WTC11 (cell line): ENCODE measurements at regions not wholly inside any gene's neighbourhood (a gene's known extent, or its start where the extent isn't known, plus 50 kb on each side); places are given as distances from the start of the nearest gene placed in this dataset.

ENCODE experiments used
- ATAC-seq: fragments of 200-7000 bp; cut with Tn5 transposase; 2 replicates; pipeline ENCODE4 v1.10.0; 2021; ENCODE audit warnings: mild to moderate bottlenecking, moderate library complexity
- CTCF ChIA-PET: fragments of 300-600 bp; sonication (Branson Sonifier 250); formaldehyde crosslinking; loops from one replicate; lab custom pipeline; 2021; ENCODE audit warnings: antibody characterized with exemption; lab: Charles Lee
- POLR2A ChIA-PET: fragments of 350-600 bp; sonication (Branson Sonifier 250); formaldehyde crosslinking; loops from one replicate; lab custom pipeline; 2021; ENCODE audit warnings: antibody characterized with exemption; lab: Charles Lee
- DNase-seq: peaks from one replicate; pipeline ENCODE4 v3.0.0; 2021; ENCODE audit warnings: low spot score
- H3K27ac Mint-ChIP-seq: 2 replicates; pipeline ENCODE4 v1.8.0; 2021; ENCODE audit warnings: mixed read lengths
- H3K27me3 Mint-ChIP-seq: 2 replicates; pipeline ENCODE4 v1.8.0; 2021; ENCODE audit warnings: low read depth, mild to moderate bottlenecking, moderate library complexity, mixed read lengths
- H3K36me3 Mint-ChIP-seq: 2 replicates; pipeline ENCODE4 v1.8.0; 2021; ENCODE audit warnings: mixed read lengths
- H3K4me1 Mint-ChIP-seq: 2 replicates; pipeline ENCODE4 v1.8.0; 2022; ENCODE audit warnings: mixed read lengths
- H3K4me3 Mint-ChIP-seq: 2 replicates; pipeline ENCODE4 v1.8.0; 2021; ENCODE audit warnings: mild to moderate bottlenecking, moderate library complexity, mixed read lengths
- H3K9me3 Mint-ChIP-seq: 2 replicates; pipeline ENCODE4 v1.8.0; 2021; ENCODE audit warnings: mixed read lengths
- ATF1 ChIP-seq: sonication (generic); formaldehyde crosslinking; IDR thresholded peaks from 2 replicates; pipeline ENCODE4 v1.8.1; 2023; ENCODE audit warnings: mild to moderate bottlenecking, moderate library complexity, missing genetic modification reagents
- ERG ChIP-seq: fragments of 250-450 bp; sonication (Bioruptor Pico); IDR thresholded peaks from 2 replicates; pipeline ENCODE4 v1.8.0; 2021; ENCODE audit warnings: mild to moderate bottlenecking
- ESRRA ChIP-seq: sonication (generic); formaldehyde crosslinking; IDR thresholded peaks from 2 replicates; pipeline ENCODE4 v1.8.1; 2022; ENCODE audit warnings: mild to moderate bottlenecking, missing genetic modification reagents, borderline replicate concordance
- ETV6 ChIP-seq: sonication (generic); formaldehyde crosslinking; IDR thresholded peaks from 2 replicates; pipeline ENCODE4 v1.8.1; 2022; ENCODE audit warnings: mild to moderate bottlenecking, missing genetic modification reagents
- FOXJ3 ChIP-seq: sonication (generic); formaldehyde crosslinking; IDR thresholded peaks from 2 replicates; pipeline ENCODE4 v1.9.0; 2021; ENCODE audit warnings: missing genetic modification reagents, mild to moderate bottlenecking, borderline replicate concordance
- MXD4 ChIP-seq: fragments of 250-450 bp; sonication (Bioruptor Pico); IDR thresholded peaks from 2 replicates; pipeline ENCODE4 v1.8.0; 2021; ENCODE audit warnings: mild to moderate bottlenecking, moderate library complexity, borderline replicate concordance
- MYBL2 ChIP-seq: sonication (generic); formaldehyde crosslinking; IDR thresholded peaks from 2 replicates; pipeline ENCODE4 v1.8.1; 2023; ENCODE audit warnings: mild to moderate bottlenecking, moderate library complexity, missing genetic modification reagents
- NFATC4 ChIP-seq: fragments of 250-450 bp; sonication (Bioruptor Pico); IDR thresholded peaks from 2 replicates; pipeline ENCODE4 v1.9.0; 2021; ENCODE audit warnings: mild to moderate bottlenecking
- NFE2L1 ChIP-seq: sonication (generic); formaldehyde crosslinking; IDR thresholded peaks from 2 replicates; pipeline ENCODE4 v1.8.1; 2023; ENCODE audit warnings: missing genetic modification reagents
- NR3C1 ChIP-seq: sonication (generic); formaldehyde crosslinking; conservative IDR thresholded peaks from 2 replicates; pipeline ENCODE4 v1.8.1; 2023; ENCODE audit warnings: low read depth, mild to moderate bottlenecking, missing genetic modification reagents
- OVOL2 ChIP-seq: fragments of 250-450 bp; sonication (Bioruptor Pico); IDR thresholded peaks from 2 replicates; pipeline ENCODE4 v1.9.0; 2021; ENCODE audit warnings: mild to moderate bottlenecking, borderline replicate concordance
- RORB ChIP-seq: fragments of 250-450 bp; sonication (Bioruptor Pico); IDR thresholded peaks from 2 replicates; pipeline ENCODE4 v1.9.0; 2021; ENCODE audit warnings: mild to moderate bottlenecking
- SOX15 ChIP-seq: fragments of 250-450 bp; sonication (Bioruptor Pico); IDR thresholded peaks from 2 replicates; pipeline ENCODE4 v1.9.0; 2021; ENCODE audit warnings: mild to moderate bottlenecking
- STAT6 ChIP-seq: sonication (generic); formaldehyde crosslinking; conservative IDR thresholded peaks from 2 replicates; pipeline ENCODE4 v1.8.1; 2023; ENCODE audit warnings: mild to moderate bottlenecking, low read depth, missing genetic modification reagents, moderate library complexity
- TEAD1 ChIP-seq: sonication (generic); formaldehyde crosslinking; IDR thresholded peaks from 2 replicates; pipeline ENCODE4 v1.8.0; 2022; ENCODE audit warnings: mild to moderate bottlenecking, missing genetic modification reagents
- TEAD4 ChIP-seq: sonication (generic); formaldehyde crosslinking; IDR thresholded peaks from 2 replicates; pipeline ENCODE4 v1.8.0; 2022; ENCODE audit warnings: mild to moderate bottlenecking, missing genetic modification reagents
- USF2 ChIP-seq: sonication (generic); formaldehyde crosslinking; IDR thresholded peaks from 2 replicates; pipeline ENCODE4 v1.8.1; 2023; ENCODE audit warnings: mild to moderate bottlenecking, missing genetic modification reagents, moderate library complexity
- ZNF138 ChIP-seq: sonication (generic); formaldehyde crosslinking; conservative IDR thresholded peaks from 2 replicates; pipeline ENCODE4 v1.8.1; 2022; ENCODE audit warnings: mild to moderate bottlenecking, moderate library complexity, missing genetic modification reagents
- ZNF396 ChIP-seq: fragments of 250-450 bp; sonication (Bioruptor Pico); IDR thresholded peaks from 2 replicates; pipeline ENCODE4 v1.8.0; 2021; ENCODE audit warnings: mild to moderate bottlenecking, moderate library complexity, borderline replicate concordance
- ZNF512 ChIP-seq: sonication (generic); formaldehyde crosslinking; IDR thresholded peaks from 2 replicates; pipeline ENCODE4 v1.8.1; 2022; ENCODE audit warnings: missing genetic modification reagents, borderline replicate concordance
- TF ChIP-seq, protein P1 (sequence below): sonication (generic); formaldehyde crosslinking; IDR thresholded peaks from 2 replicates; pipeline ENCODE4 v1.8.0; 2022; ENCODE audit warnings: mild to moderate bottlenecking, missing genetic modification reagents
- TF ChIP-seq, protein P2 (sequence below): fragments of 250-450 bp; sonication (Bioruptor Pico); IDR thresholded peaks from 2 replicates; pipeline ENCODE4 v1.9.0; 2021; ENCODE audit warnings: mild to moderate bottlenecking
- TF ChIP-seq, protein P3 (sequence below): fragments of 250-450 bp; sonication (Bioruptor Pico); IDR thresholded peaks from 2 replicates; pipeline ENCODE4 v1.9.0; 2021; ENCODE audit warnings: mild to moderate bottlenecking
- TF ChIP-seq, protein P4 (sequence below): sonication (generic); formaldehyde crosslinking; IDR thresholded peaks from 2 replicates; pipeline ENCODE4 v1.8.1; 2022; ENCODE audit warnings: low read depth, mild to moderate bottlenecking, moderate library complexity, missing genetic modification reagents, borderline replicate concordance

DNA sequence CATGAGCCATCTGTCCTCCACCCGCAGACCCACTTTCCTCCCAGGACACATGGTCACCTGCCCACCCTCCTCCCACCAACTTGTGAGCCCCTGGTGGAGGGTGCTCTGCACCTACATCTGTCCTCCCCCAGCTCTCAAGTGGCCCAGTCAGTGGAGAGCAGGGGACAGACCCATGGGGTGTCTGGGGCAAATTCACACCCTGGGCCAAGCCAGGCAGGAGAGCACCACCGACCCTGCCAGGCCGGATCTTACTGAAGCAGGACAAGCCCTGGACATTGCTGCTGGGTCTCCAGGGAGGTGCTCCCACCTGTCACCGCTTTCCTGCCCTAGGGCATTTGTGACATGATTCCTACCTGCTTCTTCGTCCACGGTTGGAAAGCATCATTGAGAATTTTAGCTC is 221.6 kb downstream of the TUBA3C start:
- Mint-ChIP-seq H3K4me1 (no peaks in the 10 kb centered on the region), H3K27ac (no peak overlapping the region), H3K36me3 (peaks cover 71% of the 10 kb centered on the region), H3K9me3 (peaks cover 67% of the 10 kb centered on the region), H3K4me3 (no peak overlapping the region)
- ChIA-PET CTCF (no interaction called here), POLR2A (no interaction called here)
- ATAC-seq: no peak
- DNase-seq: no peak
- no peak for TF ChIP-seq MXD4 (CRISPR knock-in tag)
- TF ChIP-seq, protein P1, sequence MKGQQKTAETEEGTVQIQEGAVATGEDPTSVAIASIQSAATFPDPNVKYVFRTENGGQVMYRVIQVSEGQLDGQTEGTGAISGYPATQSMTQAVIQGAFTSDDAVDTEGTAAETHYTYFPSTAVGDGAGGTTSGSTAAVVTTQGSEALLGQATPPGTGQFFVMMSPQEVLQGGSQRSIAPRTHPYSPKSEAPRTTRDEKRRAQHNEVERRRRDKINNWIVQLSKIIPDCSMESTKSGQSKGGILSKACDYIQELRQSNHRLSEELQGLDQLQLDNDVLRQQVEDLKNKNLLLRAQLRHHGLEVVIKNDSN: no peak
- no peak for TF ChIP-seq STAT6 (CRISPR knock-in tag)
- no peak for TF ChIP-seq NFATC4 (CRISPR knock-in tag)
- TF ChIP-seq ESRRA (CRISPR knock-in tag): no peak
- TF ChIP-seq, protein P2, sequence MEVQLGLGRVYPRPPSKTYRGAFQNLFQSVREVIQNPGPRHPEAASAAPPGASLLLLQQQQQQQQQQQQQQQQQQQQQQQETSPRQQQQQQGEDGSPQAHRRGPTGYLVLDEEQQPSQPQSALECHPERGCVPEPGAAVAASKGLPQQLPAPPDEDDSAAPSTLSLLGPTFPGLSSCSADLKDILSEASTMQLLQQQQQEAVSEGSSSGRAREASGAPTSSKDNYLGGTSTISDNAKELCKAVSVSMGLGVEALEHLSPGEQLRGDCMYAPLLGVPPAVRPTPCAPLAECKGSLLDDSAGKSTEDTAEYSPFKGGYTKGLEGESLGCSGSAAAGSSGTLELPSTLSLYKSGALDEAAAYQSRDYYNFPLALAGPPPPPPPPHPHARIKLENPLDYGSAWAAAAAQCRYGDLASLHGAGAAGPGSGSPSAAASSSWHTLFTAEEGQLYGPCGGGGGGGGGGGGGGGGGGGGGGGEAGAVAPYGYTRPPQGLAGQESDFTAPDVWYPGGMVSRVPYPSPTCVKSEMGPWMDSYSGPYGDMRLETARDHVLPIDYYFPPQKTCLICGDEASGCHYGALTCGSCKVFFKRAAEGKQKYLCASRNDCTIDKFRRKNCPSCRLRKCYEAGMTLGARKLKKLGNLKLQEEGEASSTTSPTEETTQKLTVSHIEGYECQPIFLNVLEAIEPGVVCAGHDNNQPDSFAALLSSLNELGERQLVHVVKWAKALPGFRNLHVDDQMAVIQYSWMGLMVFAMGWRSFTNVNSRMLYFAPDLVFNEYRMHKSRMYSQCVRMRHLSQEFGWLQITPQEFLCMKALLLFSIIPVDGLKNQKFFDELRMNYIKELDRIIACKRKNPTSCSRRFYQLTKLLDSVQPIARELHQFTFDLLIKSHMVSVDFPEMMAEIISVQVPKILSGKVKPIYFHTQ: no peak
- TF ChIP-seq MYBL2: no peak
- no peak for TF ChIP-seq ZNF512
- TF ChIP-seq, protein P3, sequence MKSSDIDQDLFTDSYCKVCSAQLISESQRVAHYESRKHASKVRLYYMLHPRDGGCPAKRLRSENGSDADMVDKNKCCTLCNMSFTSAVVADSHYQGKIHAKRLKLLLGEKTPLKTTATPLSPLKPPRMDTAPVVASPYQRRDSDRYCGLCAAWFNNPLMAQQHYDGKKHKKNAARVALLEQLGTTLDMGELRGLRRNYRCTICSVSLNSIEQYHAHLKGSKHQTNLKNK (CRISPR knock-in tag): no peak
- TF ChIP-seq, all 79 proteins: peak for 0
- H3K27me3 Mint-ChIP-seq: peaks cover 17% of the 10 kb centered on the region

GRCh38 chr13:18959229-18959628 is 222.4 kb downstream of the TUBA3C start:
- Mint-ChIP-seq H3K27ac (no peak overlapping the region), H3K36me3 (peaks cover 78% of the 10 kb centered on the region), H3K9me3 (peaks cover 71% of the 10 kb centered on the region), H3K4me3 (no peak overlapping the region), H3K27me3 (peaks cover 22% of the 10 kb centered on the region), H3K4me1 (no peaks in the 10 kb centered on the region)
- TF ChIP-seq SOX15 (CRISPR knock-in tag) (no peak), RORB (CRISPR knock-in tag) (no peak), ERG (no peak), OVOL2 (CRISPR knock-in tag) (no peak), ATF1 (CRISPR knock-in tag) (no peak), NR3C1 (CRISPR knock-in tag) (no peak), FOXJ3 (CRISPR knock-in tag) (no peak), USF2 (no peak), ESRRA (CRISPR knock-in tag) (no peak), TEAD4 (no peak), ETV6 (CRISPR knock-in tag) (no peak), ZNF396 (CRISPR knock-in tag) (no peak), ZNF138 (CRISPR knock-in tag) (no peak), TEAD1 (CRISPR knock-in tag) (no peak), NFE2L1 (CRISPR knock-in tag) (no peak)
- TF ChIP-seq, protein P4, sequence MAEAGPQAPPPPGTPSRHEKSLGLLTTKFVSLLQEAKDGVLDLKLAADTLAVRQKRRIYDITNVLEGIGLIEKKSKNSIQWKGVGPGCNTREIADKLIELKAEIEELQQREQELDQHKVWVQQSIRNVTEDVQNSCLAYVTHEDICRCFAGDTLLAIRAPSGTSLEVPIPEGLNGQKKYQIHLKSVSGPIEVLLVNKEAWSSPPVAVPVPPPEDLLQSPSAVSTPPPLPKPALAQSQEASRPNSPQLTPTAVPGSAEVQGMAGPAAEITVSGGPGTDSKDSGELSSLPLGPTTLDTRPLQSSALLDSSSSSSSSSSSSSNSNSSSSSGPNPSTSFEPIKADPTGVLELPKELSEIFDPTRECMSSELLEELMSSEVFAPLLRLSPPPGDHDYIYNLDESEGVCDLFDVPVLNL (CRISPR knock-in tag): no peak
- DNase-seq (no peak), ATAC-seq (no peak)
- CTCF ChIA-PET: no interaction called here
- POLR2A ChIA-PET: no interaction called here
